ENCODE measurements at regions not wholly inside any gene's neighbourhood (a gene's known extent, or its start where the extent isn't known, plus 50 kb on each side); places are given as distances from the start of the nearest gene placed in this dataset.

DNA sequence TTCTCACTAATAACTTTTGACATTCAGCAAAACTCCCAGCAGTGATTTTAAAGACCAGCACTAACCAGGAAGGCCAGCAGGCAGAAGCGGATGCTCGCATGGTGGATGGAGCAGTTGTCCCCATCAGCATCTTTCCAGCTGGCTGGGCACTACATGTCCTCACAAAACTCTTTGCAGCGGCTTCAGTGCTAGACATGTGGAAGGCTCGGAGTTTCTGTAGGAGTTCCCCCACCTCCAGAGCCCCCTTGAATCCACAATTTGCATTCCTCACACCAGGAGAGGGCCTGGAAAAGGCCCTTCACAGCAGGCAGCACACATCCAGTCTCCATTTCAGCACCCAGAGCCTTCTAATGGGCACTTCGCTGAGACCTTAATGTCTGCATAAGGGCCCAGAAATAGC, 85.6 kb downstream of the APTX start:
- TF ChIP-seq, protein P1, sequence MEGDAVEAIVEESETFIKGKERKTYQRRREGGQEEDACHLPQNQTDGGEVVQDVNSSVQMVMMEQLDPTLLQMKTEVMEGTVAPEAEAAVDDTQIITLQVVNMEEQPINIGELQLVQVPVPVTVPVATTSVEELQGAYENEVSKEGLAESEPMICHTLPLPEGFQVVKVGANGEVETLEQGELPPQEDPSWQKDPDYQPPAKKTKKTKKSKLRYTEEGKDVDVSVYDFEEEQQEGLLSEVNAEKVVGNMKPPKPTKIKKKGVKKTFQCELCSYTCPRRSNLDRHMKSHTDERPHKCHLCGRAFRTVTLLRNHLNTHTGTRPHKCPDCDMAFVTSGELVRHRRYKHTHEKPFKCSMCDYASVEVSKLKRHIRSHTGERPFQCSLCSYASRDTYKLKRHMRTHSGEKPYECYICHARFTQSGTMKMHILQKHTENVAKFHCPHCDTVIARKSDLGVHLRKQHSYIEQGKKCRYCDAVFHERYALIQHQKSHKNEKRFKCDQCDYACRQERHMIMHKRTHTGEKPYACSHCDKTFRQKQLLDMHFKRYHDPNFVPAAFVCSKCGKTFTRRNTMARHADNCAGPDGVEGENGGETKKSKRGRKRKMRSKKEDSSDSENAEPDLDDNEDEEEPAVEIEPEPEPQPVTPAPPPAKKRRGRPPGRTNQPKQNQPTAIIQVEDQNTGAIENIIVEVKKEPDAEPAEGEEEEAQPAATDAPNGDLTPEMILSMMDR (IDR thresholded peaks at IDR 0.05; ENCODE audit: control insufficient read depth, extremely low read depth, insufficient read depth), result no peak

DNA sequence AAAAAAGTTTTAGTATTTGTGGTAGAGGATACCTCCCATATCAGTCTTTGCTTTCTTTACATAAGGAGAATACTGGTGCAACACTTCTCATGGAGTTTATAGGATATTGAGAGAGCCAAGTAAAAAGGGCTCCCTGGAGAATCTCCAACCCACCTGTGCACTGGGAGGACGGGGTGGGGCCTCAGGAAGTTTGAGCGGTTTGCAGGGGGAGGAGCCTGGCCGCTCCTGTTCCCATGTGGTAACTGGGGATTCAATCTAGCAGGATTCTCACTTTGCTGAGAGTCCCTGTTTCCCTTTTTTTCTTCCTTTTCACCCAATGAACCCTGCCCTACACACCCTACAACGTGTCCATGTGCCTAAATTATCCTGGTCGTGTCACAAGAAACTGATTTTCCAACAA, 82.8 kb downstream of the APTX start:
- no peak overlapping the region for H3K4me3 ChIP-seq (ENCODE audit: low read depth, low read length)
- peak; percentile 37 for DNase-seq (ENCODE audit: low read depth)
- TF ChIP-seq, protein P1 (IDR thresholded peaks at IDR 0.05; ENCODE audit: control insufficient read depth, extremely low read depth, insufficient read depth), result no peak

More for the DNA sequence above, 85.6 kb downstream of the APTX start:
- H3K4me3 ChIP-seq (ENCODE audit: low read depth, low read length), result no peak overlapping the region
- no peak for DNase-seq (ENCODE audit: low read depth)

Measured in LNCaP clone FGC (cell line).